Immature natural killer cell (primary cell): ENCODE measurements at regions not wholly inside any gene's neighbourhood (a gene's known extent, or its start where the extent isn't known, plus 50 kb on each side); places are given as distances from the start of the nearest gene placed in this dataset.

ENCODE experiments used
- DNase-seq, 3 donors: peaks; one replicate each; pipeline ENCODE4 v3.0.0; 2022; ENCODE audit warnings: mixed read lengths in 1 of 3
- H3K27ac Mint-ChIP-seq, 6 donors: one replicate each; pipeline ENCODE4 v1.8.0; 2020; ENCODE audit warnings: mixed read lengths in 6 of 6, mild to moderate bottlenecking in 5 of 6, inconsistent platforms in 4 of 6, moderate library complexity in 3 of 6
- H3K27me3 Mint-ChIP-seq, 3 donors: one replicate each; pipeline ENCODE4 v1.8.0; 2020 to 2021; ENCODE audit warnings: low read depth in 3 of 3, mild to moderate bottlenecking in 3 of 3, mixed read lengths in 3 of 3, moderate library complexity in 3 of 3, inconsistent platforms in 1 of 3
- H3K36me3 Mint-ChIP-seq, 3 donors: one replicate each; pipeline ENCODE4 v1.8.0; 2020; ENCODE audit warnings: mixed read lengths in 3 of 3, inconsistent platforms in 2 of 3, mild to moderate bottlenecking in 2 of 3
- H3K4me1 Mint-ChIP-seq, 2 donors: one replicate each; pipeline ENCODE4 v1.8.0; 2020; ENCODE audit warnings: inconsistent platforms in 2 of 2, mild to moderate bottlenecking in 2 of 2, mixed read lengths in 2 of 2, moderate library complexity in 1 of 2
- H3K4me3 Mint-ChIP-seq, 5 donors: one replicate each; pipeline ENCODE4 v1.8.0; 2020; ENCODE audit warnings: mild to moderate bottlenecking in 5 of 5, mixed read lengths in 5 of 5, inconsistent platforms in 3 of 5, moderate library complexity in 3 of 5
- H3K9me3 Mint-ChIP-seq, 6 donors: one replicate each; pipeline ENCODE4 v1.8.0; 2020; ENCODE audit warnings: mild to moderate bottlenecking in 6 of 6, mixed read lengths in 6 of 6, inconsistent platforms in 4 of 6, moderate library complexity in 3 of 6

- Mint-ChIP-seq H3K4me3 (no peak overlapping the region), H3K27me3 (no peaks in the 10 kb centered on the region), H3K27ac (no peak overlapping the region), H3K36me3 (no peaks in the 10 kb centered on the region), H3K9me3 (peaks cover 4 to 36% (median 20%) of the 10 kb centered on the region in 6 donors), H3K4me1 (no peaks in the 10 kb centered on the region)
- no peak for DNase-seq
Measured at GRCh38 chr9:103627731-103628130, 466.4 kb upstream of the SMC2 start.

DNA sequence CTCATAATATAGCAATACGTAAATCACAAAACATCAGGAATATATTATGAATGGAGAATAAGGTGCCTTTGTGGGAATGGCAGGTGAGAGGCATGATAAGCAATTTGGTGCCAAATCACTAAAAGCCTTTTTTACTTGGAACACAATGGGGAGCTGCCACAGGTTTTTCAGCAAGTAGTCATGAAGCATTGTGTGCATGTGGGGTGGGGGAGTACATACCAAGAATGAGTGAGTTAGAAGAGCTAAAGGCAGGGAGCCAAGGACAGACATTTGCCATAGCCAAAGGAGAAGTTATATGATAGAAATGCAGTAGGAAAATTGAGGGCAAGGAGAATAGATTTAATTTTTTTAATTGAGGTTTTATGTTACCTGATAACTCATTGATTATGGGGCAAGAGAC is 445.0 kb upstream of the SMC2 start:
- H3K27me3 Mint-ChIP-seq = peaks cover 0 to 2% (median 0%) of the 10 kb centered on the region in 3 donors
- H3K4me3 Mint-ChIP-seq = no peak overlapping the region
- no peak overlapping the region for H3K27ac Mint-ChIP-seq
- no peaks in the 10 kb centered on the region for H3K36me3 Mint-ChIP-seq
- H3K4me1 Mint-ChIP-seq = no peaks in the 10 kb centered on the region
- peaks cover 2 to 17% (median 9%) of the 10 kb centered on the region in 6 donors for H3K9me3 Mint-ChIP-seq
- DNase-seq = no peak

DNA sequence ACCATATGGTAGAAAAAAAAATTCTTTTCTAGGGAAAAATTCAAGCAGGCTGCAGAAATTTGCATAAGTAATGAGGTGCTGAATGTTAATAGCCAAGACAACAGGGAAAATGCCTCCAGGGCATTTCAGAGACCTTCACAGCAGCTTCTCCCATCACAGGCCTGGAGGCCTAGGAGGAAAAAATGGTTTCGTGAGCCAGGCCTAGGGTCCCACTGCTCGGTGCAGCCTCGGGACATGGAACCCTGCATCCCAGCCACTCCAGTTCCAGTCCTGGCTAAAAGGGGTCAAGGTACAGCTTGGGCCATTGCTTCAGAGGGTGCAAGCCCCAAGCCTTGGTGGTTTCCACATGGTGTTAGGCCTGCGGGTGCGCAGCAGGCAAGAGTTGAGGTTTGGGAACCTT is 436.0 kb upstream of the SMC2 start:
- peaks cover 0 to 4% (median 0%) of the 10 kb centered on the region in 3 donors for H3K36me3 Mint-ChIP-seq
- H3K9me3 Mint-ChIP-seq = peaks cover 9 to 57% (median 19%) of the 10 kb centered on the region in 6 donors
- H3K4me1 Mint-ChIP-seq = no peaks in the 10 kb centered on the region
- peaks cover 0 to 2% (median 1%) of the 10 kb centered on the region in 3 donors for H3K27me3 Mint-ChIP-seq
- no peak overlapping the region for H3K27ac Mint-ChIP-seq
- no peak for DNase-seq
- H3K4me3 Mint-ChIP-seq = no peak overlapping the region

- H3K27me3 Mint-ChIP-seq = peaks cover 0 to 1% (median 1%) of the 10 kb centered on the region in 3 donors
- H3K36me3 Mint-ChIP-seq = peaks cover 0 to 4% (median 0%) of the 10 kb centered on the region in 3 donors
- DNase-seq = no peak
- H3K27ac Mint-ChIP-seq = no peak overlapping the region
- H3K4me1 Mint-ChIP-seq = no peaks in the 10 kb centered on the region
- peaks cover 5 to 49% (median 17%) of the 10 kb centered on the region in 6 donors for H3K9me3 Mint-ChIP-seq
- H3K4me3 Mint-ChIP-seq = no peak overlapping the region
Measured at GRCh38 chr9:103660830-103661229, 433.3 kb upstream of the SMC2 start.

- no peaks in the 10 kb centered on the region for H3K4me1 Mint-ChIP-seq
- peaks cover 5 to 48% (median 13%) of the 10 kb centered on the region in 6 donors for H3K9me3 Mint-ChIP-seq
- DNase-seq = no peak
- H3K27ac Mint-ChIP-seq = no peak overlapping the region
- H3K4me3 Mint-ChIP-seq = no peak overlapping the region
- peaks cover 0 to 4% (median 0%) of the 10 kb centered on the region in 3 donors for H3K36me3 Mint-ChIP-seq
- peaks cover 0 to 1% (median 1%) of the 10 kb centered on the region in 3 donors for H3K27me3 Mint-ChIP-seq
Measured at GRCh38 chr9:103661663-103662062, 432.4 kb upstream of the SMC2 start.

DNA sequence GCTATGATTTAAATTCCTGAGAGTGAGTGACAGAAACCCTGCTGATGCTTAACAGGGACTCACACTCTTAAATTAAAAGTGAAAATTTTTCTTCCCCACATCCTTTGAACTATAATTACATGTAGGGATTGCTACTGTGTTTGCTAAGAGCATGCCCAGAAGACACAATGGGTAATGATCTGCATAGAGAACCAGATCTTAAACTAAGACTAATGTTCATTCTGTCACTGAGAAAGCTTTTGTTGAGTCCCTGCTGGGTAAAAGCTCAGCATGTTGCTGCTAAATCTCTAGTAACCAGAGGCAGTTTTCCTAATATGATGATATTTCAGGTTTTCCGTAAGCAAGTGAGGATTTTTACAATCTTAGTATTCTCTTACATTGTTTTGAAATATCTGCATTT is 424.8 kb upstream of the SMC2 start:
- H3K27me3 Mint-ChIP-seq = no peaks in the 10 kb centered on the region
- H3K9me3 Mint-ChIP-seq = peaks cover 0 to 15% (median 8%) of the 10 kb centered on the region in 6 donors
- no peaks in the 10 kb centered on the region for H3K36me3 Mint-ChIP-seq
- H3K4me3 Mint-ChIP-seq = no peak overlapping the region
- H3K27ac Mint-ChIP-seq = no peak overlapping the region
- no peak for DNase-seq
- H3K4me1 Mint-ChIP-seq = no peaks in the 10 kb centered on the region

- no peak for DNase-seq
- H3K36me3 Mint-ChIP-seq = no peaks in the 10 kb centered on the region
- no peaks in the 10 kb centered on the region for H3K27me3 Mint-ChIP-seq
- H3K4me1 Mint-ChIP-seq = no peaks in the 10 kb centered on the region
- H3K27ac Mint-ChIP-seq = no peak overlapping the region
- H3K4me3 Mint-ChIP-seq = no peak overlapping the region
- peaks cover 5 to 33% (median 13%) of the 10 kb centered on the region in 6 donors for H3K9me3 Mint-ChIP-seq
Measured at GRCh38 chr9:103674271-103674670, 419.8 kb upstream of the SMC2 start.

GRCh38 chr9:103680581-103680980 is 413.5 kb upstream of the SMC2 start:
- H3K9me3 Mint-ChIP-seq = peaks cover 5 to 53% (median 16%) of the 10 kb centered on the region in 6 donors
- DNase-seq = no peak
- no peak overlapping the region for H3K27ac Mint-ChIP-seq
- H3K36me3 Mint-ChIP-seq = no peaks in the 10 kb centered on the region
- no peak overlapping the region for H3K4me3 Mint-ChIP-seq
- H3K27me3 Mint-ChIP-seq = no peaks in the 10 kb centered on the region
- no peaks in the 10 kb centered on the region for H3K4me1 Mint-ChIP-seq

GRCh38 chr9:103681435-103681834 is 412.7 kb upstream of the SMC2 start:
- Mint-ChIP-seq H3K4me3 (no peak overlapping the region), H3K27ac (no peak overlapping the region), H3K36me3 (no peaks in the 10 kb centered on the region), H3K27me3 (no peaks in the 10 kb centered on the region), H3K9me3 (peaks cover 5 to 45% (median 16%) of the 10 kb centered on the region in 6 donors), H3K4me1 (no peaks in the 10 kb centered on the region)
- DNase-seq = no peak

- H3K27me3 Mint-ChIP-seq = peaks cover 0 to 2% (median 0%) of the 10 kb centered on the region in 3 donors
- H3K36me3 Mint-ChIP-seq = no peaks in the 10 kb centered on the region
- H3K27ac Mint-ChIP-seq = no peak overlapping the region
- DNase-seq = no peak
- H3K9me3 Mint-ChIP-seq = peaks cover 3 to 52% (median 15%) of the 10 kb centered on the region in 6 donors
- H3K4me1 Mint-ChIP-seq = no peaks in the 10 kb centered on the region
- H3K4me3 Mint-ChIP-seq = no peak overlapping the region
Measured at GRCh38 chr9:103700195-103700962, 393.7 kb upstream of the SMC2 start.

- no peak overlapping the region for H3K4me3 Mint-ChIP-seq
- peaks cover 0 to 2% (median 0%) of the 10 kb centered on the region in 3 donors for H3K27me3 Mint-ChIP-seq
- H3K4me1 Mint-ChIP-seq = no peaks in the 10 kb centered on the region
- H3K36me3 Mint-ChIP-seq = no peaks in the 10 kb centered on the region
- H3K9me3 Mint-ChIP-seq = peaks cover 3 to 49% (median 16%) of the 10 kb centered on the region in 6 donors
- no peak overlapping the region for H3K27ac Mint-ChIP-seq
- DNase-seq = no peak
Measured at GRCh38 chr9:103702572-103702971, 391.5 kb upstream of the SMC2 start.

GRCh38 chr9:103707181-103707580 is 386.9 kb upstream of the SMC2 start:
- peaks cover 0 to 2% (median 0%) of the 10 kb centered on the region in 3 donors for H3K27me3 Mint-ChIP-seq
- H3K27ac Mint-ChIP-seq = no peak overlapping the region
- DNase-seq = no peak
- H3K4me3 Mint-ChIP-seq = no peak overlapping the region
- no peaks in the 10 kb centered on the region for H3K36me3 Mint-ChIP-seq
- peaks cover 3 to 41% (median 10%) of the 10 kb centered on the region in 6 donors for H3K9me3 Mint-ChIP-seq
- no peaks in the 10 kb centered on the region for H3K4me1 Mint-ChIP-seq

DNA sequence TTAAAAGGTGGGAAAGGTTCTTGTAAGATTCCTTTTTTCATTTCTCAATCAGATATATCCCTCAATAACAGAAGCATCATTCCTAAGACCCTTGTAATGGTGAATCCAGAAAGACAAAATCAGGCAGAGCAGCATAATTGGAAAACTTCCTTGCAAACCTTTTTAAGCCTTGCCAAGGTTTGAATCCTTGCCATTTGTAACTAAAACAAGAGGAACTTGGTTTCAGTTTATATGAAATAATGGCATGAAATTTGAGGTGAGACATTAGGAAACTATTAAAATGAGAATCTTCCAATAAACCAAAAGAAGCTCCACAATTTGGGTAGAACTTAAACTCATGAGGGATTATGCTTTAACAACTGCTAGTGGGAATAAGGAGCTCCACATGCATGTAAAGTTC is 384.7 kb upstream of the SMC2 start:
- Mint-ChIP-seq H3K36me3 (no peaks in the 10 kb centered on the region), H3K27me3 (peaks cover 0 to 2% (median 0%) of the 10 kb centered on the region in 3 donors), H3K4me3 (no peak overlapping the region), H3K27ac (no peak overlapping the region), H3K9me3 (peaks cover 5 to 32% (median 11%) of the 10 kb centered on the region in 6 donors), H3K4me1 (no peaks in the 10 kb centered on the region)
- no peak for DNase-seq

DNA sequence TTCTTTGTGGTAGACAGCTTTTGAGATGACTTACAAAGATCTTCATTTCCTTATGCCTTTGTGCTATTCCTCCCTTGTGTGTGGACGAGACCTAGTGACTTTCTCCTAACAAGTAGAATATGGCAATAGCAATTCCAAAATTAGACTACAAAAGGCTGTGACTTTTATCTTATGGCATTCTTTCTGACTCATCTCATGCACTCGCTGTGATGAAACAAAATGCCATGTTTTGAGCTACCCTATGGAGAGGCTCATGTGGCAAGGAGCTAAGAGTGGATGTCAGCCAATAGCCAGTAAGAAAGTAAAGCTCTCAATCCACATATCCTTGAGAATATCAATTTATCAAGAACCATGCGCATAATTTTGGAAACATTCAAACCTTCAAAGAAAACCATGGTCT is 380.5 kb upstream of the SMC2 start:
- Mint-ChIP-seq H3K9me3 (peaks cover 2 to 19% (median 9%) of the 10 kb centered on the region in 6 donors), H3K27ac (no peak overlapping the region), H3K4me3 (no peak overlapping the region), H3K27me3 (no peaks in the 10 kb centered on the region), H3K4me1 (no peaks in the 10 kb centered on the region), H3K36me3 (peaks cover 0 to 2% (median 0%) of the 10 kb centered on the region in 3 donors)
- no peak for DNase-seq

DNA sequence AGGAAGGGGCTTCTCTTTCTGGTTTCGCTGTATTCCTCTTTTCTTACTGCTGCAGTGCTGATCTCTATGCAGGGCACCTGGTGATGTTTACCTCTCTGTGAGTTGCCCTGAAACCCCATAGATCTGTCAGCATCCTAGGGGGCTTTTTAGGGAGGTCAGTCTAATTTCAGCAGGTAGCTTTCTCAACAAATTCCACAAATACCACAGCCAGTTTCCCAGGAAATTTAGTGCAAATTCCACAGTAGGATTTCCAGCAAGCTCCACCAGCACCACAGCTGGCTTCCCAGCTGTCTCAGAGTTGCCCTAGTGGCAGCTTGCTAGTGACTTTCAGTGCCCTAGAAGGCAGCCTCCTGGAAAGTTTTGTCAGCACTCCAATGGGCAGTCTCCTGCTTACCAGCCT is 379.1 kb upstream of the SMC2 start:
- Mint-ChIP-seq H3K27me3 (no peaks in the 10 kb centered on the region), H3K27ac (no peak overlapping the region), H3K4me1 (no peaks in the 10 kb centered on the region), H3K4me3 (no peak overlapping the region), H3K9me3 (peaks cover 4 to 21% (median 14%) of the 10 kb centered on the region in 6 donors), H3K36me3 (peaks cover 0 to 4% (median 0%) of the 10 kb centered on the region in 3 donors)
- DNase-seq = no peak
